HepG2 (cell line): ENCODE measurements at regions not wholly inside any gene's neighbourhood (a gene's known extent, or its start where the extent isn't known, plus 50 kb on each side); places are given as distances from the start of the nearest gene placed in this dataset.
"Not testable (repeated sequence)": the region's sequence is repeated elsewhere in the genome, so short reads cannot be mapped to it uniquely, and the experiment has no call there.

Experiments used
- ATRX ChIP-seq: sonication (generic); formaldehyde crosslinking; IDR thresholded peaks from 2 replicates; pipeline ENCODE4 v1.4.0; 2020; ENCODE audit warnings: missing genetic modification reagents, borderline replicate concordance
- CTCF ChIP-seq: sonication (generic); formaldehyde crosslinking; IDR thresholded peaks from 2 replicates; pipeline ENCODE4 v1.5.0; 2020; ENCODE audit warnings: mild to moderate bottlenecking, missing genetic modification reagents, moderate library complexity
- HDAC2 ChIP-seq: sonication (generic); formaldehyde crosslinking; IDR thresholded peaks from 2 replicates; pipeline ENCODE4 v1.4.0; 2020; ENCODE audit warnings: missing genetic modification reagents
- MYPOP ChIP-seq: sonication (generic); formaldehyde crosslinking; IDR thresholded peaks from 2 replicates; pipeline ENCODE4 v1.8.1; 2023; ENCODE audit warnings: mild to moderate bottlenecking, moderate library complexity, missing genetic modification reagents
- PTBP1 ChIP-seq: fragments of 200-400 bp; formaldehyde crosslinking; IDR thresholded peaks from 2 replicates; pipeline ENCODE4 v1.6.1; 2018; ENCODE audit warnings: low read length, low read depth; ENCODE audit not compliant: poor library complexity, severe bottlenecking
- ZHX2 ChIP-seq, 2 experiments: sonication (generic) in 1 of 2; formaldehyde crosslinking in 1 of 2; IDR thresholded peaks; 2 replicates each; pipeline versions ENCODE4 v1.6.1 to v1.9.0; 2014 to 2022; ENCODE audit warnings: antibody characterized with exemption in 1 of 2, borderline replicate concordance in 1 of 2, inconsistent platforms in 1 of 2, low read depth in 1 of 2, missing genetic modification reagents in 1 of 2
- ZNF10 ChIP-seq: sonication (generic); formaldehyde crosslinking; IDR thresholded peaks from 2 replicates; pipeline ENCODE4 v1.4.0; 2020; ENCODE audit warnings: mild to moderate bottlenecking, low read depth, missing genetic modification reagents, borderline replicate concordance
- ZUFSP ChIP-seq: sonication (generic); formaldehyde crosslinking; IDR thresholded peaks from 2 replicates; pipeline ENCODE4 v1.9.0; 2021; ENCODE audit warnings: missing genetic modification reagents, mild to moderate bottlenecking, borderline replicate concordance

- TF ChIP-seq MYPOP (CRISPR knock-in tag); ZUFSP (CRISPR knock-in tag); ZHX2 (IDR thresholded peaks at IDR 0.05; ENCODE audit: low read depth); ZHX2 (CRISPR knock-in tag; IDR thresholded peaks at IDR 0.05; ENCODE audit: borderline replicate concordance); CTCF (CRISPR knock-in tag); ATRX; ZNF10; PTBP1; HDAC2 (CRISPR knock-in tag): not testable (repeated sequence)
Measured at GRCh38 chr11:105349867-105350266, 210.3 kb upstream of the CARD18 start.
